GM21619 (cell line): ENCODE measurements at regions not wholly inside any gene's neighbourhood (a gene's known extent, or its start where the extent isn't known, plus 50 kb on each side); places are given as distances from the start of the nearest gene placed in this dataset.

Source experiments
- ATAC-seq: cut with Tn5 transposase; IDR thresholded peaks from one replicate; pipeline ENCODE4 v1.9.1; 2021; ENCODE audit not compliant: unreplicated experiment

DNA sequence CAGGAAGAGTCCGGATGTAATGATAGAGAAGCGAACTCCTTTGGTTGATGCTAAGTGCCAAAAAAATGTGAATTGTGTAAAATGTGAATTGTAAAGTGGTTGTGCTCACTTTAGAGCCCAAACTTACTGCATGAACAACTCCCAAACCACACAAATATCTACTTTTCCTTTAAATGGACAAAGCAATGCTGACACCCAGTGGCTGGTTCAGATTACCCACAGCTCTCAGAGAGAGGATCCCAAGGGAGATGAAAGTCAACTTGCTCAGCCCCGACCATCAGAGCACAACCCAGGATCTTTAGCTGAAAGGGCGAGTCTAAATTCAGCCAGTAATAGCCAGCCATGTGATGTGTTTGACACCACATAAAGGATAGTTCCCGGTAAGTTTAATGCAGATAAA lies 133.7 kb downstream of the NMUR2 start:
- no peak for ATAC-seq

DNA sequence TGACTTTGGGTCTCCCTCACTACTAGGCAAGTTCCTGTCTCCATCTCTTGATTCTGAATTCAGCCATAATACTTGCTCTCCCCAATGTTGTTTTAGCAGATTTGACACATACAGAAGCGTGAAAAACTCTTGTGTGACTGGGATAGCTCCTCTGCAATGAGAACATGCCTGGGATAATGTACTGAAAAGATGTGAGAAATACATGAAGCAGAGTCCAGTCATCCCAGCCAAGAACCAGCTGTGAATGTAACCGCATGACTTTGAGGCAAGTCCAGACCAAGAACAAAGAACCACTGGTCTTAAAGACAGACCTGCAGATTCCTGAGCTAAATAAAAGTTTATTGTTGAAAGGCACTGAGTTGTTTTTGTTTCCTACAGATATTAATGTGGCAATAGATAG lies 135.0 kb downstream of the NMUR2 start:
- ATAC-seq: no peak

DNA sequence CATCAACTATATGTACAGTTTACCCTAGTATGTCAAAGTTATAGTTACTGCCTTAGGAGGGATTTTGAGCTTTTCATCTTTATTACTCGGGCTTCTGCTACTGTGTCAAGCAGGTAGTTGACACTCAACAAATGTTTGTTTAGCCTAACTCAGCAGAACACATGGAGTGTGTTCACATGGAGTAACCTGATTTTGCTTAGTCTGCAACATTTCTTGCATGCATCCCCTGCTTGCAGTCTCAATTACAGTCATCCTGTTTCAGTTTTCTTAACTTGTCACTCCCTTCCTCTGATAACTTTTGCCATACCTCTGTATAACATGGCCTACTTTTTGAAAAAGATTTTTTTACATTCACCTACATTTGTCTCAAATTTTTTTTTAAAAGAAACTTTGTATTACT lies 135.5 kb downstream of the NMUR2 start:
- no peak for ATAC-seq

DNA sequence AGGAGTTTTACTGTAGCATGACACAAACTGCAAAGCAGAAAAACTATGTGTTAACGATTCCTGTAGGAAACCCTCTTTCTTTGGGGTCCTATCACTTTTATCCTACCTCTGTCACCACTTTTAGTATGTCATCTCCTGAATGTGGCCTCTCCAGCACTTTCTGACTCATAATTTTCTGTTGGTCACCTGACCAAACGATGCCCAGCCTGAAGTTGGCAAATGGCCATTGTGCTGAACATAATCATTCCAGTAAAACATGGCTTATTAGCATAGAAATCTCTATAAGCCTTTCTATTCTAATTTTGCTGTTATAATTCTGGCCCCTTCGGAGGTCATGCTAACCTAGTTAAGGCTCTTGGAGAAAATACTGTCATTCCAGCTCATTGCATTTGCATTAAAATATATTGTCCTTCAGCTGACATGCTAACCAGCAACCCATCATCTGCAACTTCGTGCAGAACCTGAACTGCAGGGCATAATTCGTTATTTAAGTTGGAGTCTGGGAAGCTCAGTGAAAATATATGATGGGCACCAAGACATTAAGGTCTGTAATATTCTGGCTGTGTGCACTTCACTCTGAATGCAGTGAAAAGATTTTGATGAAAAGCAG lies 140.3 kb downstream of the NMUR2 start:
- no peak for ATAC-seq

DNA sequence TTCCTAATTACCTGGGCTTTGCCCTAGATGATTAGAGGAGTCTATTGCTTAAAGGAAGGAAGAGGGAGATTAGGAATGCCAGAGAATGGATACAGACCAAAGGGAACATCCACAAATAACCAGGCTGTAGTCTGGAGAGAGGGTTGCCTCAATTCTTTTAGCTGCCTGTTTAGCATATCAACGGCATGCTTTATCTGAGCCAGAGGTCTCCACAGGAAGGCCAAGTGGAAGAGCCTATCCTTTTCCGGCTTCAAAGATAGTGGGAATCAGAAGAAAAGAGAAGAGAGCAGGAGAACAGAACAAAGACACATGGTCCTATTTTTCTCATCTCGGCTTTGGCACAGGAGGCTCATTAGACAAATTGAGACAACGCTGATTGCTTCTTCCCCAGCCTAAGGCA lies 142.4 kb downstream of the NMUR2 start:
- no peak for ATAC-seq

DNA sequence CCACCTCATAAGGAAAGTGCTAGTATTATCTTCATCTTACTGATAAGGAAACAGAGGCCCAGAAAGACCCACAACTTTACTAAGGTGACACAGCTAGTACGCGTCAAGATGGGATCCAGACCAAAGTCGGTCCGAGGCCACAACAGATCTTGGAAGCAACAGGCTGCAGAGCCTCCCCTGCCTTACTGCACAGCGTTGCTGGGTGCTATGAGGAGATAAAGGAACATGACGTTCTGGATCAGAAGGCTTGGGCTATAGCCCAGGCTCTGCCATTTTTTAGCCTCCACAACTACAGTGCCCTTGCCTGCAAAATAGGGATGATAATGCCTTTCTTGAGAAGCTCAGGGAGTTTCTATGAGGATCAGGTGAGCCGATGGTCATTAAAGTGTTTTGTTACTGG lies 144.1 kb downstream of the NMUR2 start:
- ATAC-seq: no peak

DNA sequence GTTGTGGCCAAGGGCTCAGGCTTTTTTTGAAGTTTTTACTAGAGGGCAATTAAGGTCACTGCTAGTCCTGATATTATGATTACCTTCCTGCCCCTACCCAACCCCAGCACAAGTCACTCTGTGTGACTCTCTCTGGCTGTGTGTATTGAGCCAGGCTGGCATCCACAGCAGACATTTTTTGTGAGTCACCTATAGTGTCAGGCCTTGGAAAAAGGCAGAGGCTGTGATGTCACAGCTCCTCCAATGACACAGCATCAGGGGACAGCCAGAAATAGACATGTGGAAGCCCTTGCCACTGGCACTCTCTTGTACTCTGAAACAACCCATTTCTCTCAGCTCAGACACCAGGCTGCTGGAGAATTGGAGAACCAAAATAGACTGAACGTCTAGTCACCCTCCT lies 145.4 kb downstream of the NMUR2 start:
- no peak for ATAC-seq

DNA sequence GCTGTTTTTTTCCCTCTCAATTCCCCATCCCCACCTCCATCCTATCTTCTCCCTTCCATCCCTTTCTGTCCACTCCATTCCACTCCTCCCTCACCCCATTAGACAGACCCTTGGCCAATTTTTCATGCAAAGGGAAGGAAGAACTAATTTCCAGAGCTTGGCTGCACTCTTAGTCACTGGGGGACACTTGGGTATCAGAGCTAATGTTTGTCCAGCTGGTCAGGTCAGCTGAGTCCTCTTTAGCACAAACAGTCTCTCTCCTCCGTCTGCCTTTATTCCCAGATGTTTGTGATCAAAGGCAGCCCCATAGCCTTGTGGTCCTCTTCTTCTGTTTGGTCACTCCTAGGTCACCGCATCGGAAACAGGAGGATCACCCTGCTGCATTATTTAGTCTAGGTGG lies 148.5 kb downstream of the NMUR2 start:
- no peak for ATAC-seq

DNA sequence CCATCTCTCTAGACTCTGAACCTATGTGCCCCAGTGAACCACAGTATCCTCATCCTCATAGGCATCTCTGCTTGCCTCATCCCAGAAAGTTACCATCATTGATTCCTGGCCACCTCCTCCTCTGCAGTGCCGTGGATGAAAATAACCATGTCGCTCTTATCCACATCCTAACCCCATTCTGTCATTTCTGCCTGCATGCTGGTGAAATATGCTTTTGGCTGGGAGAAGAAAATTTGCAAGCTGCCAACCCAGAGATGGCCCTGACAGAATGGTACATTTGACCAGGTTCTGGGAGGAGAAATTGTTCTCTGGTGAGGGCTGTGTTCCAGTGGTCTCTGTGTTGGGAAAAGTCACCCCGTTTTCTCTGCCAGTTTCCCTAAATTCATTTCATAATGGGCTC lies 149.7 kb downstream of the NMUR2 start:
- ATAC-seq: no peak

DNA sequence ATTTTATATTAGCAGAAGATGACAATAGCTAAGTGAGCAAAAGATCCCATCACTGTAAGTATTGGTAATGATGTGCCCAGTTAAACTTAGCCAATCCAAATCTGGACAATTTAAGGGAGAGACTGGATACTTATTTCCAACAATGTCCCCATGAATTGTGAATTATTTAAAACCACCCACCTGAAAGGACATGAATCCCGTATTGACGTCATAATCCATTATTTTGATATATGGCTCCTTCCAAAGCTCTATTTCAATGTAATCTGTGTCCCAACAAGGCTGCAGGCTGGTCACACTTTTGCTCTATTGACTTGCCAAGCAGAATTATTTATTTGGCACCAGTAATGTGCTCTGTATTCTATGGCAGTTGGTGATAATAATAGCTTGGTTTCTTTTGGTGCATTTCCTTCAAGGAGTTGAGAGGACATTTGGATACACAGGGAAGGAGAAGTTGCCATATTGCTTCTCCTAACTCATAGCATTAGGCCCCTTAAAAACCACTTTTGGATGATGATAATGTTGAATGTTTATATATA lies 157.2 kb downstream of the NMUR2 start:
- ATAC-seq: no peak

DNA sequence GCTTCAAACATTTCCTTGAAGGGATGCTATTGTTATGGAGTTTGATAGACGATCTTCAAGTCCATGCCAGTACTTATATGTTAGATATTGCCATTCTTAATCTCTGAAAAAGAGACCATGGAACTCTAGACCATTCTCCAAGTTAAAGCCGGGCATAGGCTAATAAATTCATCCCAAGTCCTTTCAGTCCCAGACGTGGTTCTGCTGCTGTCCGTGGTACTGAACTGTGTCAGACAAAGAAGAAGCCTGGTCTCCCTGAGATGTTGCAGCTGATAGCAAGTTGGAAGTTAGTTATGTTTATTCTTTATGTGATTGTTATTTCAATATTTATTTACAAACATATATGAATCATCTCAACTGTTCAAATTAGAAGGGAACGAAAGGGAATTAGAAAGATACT lies 158.7 kb downstream of the NMUR2 start:
- ATAC-seq: no peak

DNA sequence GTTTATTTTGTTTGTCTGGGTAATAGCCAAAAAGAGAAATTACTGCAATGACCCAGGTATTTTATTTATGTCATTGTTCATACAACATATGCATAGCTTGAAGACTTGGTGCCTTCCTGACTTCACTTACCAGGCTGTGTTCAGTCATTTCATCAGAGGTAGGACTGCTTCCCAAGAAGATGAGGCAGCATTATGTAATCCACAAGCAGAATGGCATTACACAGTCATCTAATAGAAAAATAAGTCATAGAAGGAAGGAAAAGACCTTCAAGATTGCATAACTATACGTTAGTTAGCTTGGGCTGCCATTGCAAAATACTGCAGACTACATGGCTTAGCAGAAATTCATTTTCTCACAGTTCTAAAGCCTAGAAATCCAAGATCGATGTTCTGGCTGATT lies 167.5 kb downstream of the NMUR2 start:
- no peak for ATAC-seq

DNA sequence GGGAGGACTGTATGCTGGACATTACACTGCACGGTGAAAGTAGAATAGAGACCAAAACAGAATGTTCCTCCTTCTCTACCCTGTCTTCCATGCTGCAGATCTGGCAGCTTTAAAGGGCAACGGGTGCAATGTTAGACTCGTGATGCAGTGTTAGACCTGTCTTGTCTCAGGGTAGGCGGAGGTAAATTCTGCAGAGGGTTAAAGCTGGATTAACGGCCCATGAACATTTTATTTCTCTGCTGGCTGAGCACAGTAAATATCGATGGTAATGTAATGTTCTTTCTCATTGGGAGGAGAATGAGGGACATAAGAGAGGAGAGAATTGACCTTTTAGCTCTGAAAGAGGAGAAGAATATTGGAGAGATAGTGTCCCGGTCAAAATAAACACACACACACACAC lies 178.9 kb downstream of the NMUR2 start:
- ATAC-seq: no peak

DNA sequence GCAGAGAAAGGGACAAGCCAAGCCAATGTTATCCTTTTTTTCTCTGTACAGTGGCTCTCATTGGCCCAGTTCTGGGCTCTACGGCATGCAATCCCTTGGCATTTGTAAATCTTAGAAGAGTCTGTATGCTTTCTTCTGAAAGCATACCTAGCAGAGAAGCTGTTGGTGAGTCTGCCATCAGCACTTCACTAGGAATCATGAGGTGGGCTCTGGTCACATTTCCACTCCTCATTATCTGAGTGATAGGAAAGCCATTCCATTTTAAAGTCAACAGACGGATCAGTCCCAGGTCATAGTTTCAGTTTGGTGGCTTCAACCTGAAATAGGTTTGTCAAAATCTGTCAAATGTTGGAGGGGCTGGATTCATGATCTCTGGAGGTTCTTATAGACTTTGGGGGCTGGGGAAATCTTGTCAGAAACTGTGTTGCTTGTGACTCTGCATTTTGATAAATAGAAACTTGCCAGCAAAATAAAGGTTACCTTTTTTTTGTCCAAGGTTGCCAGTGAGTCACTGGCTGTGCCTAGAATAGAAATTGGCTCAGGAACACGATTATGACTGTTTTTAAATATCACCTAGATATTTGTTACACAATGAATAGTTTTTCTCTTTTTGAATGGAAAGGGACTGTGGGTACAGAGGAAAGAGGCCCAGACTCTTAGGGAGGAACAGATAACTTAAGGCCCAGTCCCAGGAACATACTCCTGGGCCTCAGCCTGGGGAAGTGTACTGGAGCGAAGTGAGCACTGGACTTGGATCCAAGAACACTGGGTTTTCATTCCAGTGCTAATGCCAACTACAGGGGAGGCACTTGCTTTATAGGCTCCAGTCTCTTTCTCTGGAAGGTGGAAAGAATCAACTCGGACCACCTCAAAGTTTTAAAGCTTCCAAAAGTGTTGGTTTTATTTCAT lies 183.1 kb downstream of the NMUR2 start:
- no peak for ATAC-seq

DNA sequence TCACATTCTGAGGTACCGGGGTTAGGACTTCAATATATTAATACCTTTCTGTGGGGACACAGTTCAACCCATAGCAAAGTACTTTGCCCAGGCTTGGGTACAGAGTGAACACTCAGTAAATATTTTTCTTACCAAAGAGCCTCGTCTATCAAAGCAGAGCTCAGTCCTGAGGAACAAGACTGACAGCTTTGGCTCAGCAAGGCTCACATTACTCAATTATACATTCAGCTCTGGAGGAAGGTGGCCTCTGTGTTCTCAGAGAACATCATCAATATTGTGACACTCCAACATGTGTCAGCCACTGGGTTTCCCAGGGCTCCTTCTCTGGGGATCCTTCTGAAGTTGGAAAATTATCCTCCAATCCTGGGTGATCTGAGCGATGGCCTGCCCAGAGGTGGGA lies 186.4 kb downstream of the NMUR2 start:
- ATAC-seq: no peak

DNA sequence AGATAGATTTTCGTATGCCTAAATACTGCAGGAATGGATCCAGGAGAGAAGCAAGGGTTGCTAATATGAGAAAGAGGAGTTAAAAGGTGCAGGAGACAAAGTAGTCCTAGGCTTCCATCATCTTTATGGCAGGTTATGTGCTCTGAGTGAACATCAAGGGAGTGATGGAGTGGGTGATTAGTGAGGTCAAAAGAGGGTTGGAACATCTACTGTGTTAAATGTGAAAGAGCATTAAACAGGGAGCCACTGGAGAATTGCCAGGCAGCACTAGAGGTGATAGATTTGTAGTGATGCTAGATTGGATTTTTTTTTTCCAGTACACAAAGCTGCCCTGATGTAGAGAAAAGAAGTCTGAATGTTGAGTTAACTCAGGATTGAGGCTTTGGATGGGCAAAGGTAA lies 199.3 kb downstream of the NMUR2 start:
- no peak for ATAC-seq

DNA sequence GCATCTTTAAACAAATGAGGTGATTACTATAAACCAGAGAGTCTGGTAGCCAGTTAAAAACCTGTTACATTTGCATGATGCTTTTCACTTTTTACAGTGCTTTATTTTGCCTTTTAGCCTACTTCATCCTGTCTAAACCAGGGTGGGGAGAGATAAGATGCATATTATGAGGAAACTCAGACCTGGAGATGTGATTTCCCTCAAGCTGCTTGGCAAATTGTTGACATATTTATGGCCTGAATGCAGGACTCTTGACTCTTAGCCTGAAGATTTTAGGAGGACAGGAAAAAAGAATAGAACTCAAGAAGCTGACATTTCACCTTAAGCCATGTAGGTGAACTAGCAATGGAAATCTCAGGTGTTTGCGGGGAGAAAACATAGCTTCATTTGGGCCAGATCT lies 202.8 kb downstream of the NMUR2 start:
- no peak for ATAC-seq

DNA sequence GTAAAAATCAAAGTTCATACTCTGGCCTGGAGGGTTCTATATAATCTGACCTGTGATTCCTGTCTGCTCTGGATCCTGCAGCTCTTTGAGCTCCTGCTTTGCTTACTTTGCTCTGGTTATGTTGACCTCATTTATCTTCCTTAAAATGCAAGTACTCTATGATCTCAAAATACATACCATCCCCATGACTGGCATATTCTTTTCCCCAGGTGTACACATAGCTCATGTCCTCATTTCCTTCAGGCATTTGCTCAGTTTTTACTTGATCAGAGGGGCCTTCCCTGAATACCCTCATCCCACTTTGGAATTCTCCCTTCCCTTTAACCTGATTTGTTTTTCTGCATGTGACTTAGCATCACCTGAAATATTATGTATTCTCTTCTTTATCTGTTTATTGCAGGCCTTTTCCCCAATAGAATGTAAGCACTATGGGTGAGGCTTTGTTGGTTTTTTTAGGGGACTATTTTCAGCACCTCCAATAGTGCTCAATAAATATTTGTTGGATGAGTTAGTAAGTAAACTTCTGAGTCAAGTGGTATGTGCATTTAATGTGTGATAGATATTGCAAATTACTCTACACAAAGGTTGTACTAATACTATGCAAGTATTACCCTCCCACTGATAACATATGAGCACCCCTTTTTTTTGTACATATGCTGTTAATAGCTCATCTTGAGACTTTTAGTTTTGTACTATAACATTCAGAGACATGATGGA lies 211.5 kb downstream of the NMUR2 start:
- no peak for ATAC-seq

DNA sequence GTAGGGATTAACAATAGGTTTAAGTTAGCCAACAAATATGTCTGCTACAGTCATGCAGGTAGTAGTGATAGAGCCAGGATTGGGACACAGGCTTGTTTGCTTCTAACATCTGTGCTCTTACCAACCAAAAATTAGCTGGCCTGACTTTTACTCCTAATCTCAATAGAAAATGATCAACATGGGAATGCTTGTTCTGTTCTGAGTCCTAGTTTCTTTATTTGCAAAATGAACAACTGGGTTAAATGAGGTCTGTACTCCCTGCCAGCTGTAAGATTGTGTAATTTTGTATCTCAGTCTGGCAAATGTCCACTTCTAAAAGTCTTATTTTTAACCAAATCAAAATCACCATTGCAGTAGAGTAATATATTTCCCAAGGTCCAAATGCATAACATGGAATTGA lies 216.8 kb downstream of the NMUR2 start:
- no peak for ATAC-seq

DNA sequence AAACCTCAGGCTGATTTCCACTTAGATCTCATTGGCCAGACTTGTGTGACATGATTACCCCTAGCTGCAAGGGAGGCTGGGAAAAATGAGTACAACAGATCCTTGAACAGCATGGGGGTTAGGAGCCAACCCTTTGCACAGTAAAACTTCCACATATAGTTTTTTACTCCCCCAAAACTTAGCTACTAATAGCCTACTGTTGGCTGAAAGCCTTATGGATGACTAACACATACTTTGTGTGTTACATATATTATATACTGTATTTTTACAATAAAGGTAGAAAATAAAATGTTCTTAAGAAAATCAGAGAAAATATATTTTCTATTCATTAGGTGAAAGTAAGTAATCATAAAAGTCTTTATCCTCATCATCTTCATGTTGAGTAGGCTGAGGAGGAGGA lies 217.4 kb downstream of the NMUR2 start:
- ATAC-seq: no peak

DNA sequence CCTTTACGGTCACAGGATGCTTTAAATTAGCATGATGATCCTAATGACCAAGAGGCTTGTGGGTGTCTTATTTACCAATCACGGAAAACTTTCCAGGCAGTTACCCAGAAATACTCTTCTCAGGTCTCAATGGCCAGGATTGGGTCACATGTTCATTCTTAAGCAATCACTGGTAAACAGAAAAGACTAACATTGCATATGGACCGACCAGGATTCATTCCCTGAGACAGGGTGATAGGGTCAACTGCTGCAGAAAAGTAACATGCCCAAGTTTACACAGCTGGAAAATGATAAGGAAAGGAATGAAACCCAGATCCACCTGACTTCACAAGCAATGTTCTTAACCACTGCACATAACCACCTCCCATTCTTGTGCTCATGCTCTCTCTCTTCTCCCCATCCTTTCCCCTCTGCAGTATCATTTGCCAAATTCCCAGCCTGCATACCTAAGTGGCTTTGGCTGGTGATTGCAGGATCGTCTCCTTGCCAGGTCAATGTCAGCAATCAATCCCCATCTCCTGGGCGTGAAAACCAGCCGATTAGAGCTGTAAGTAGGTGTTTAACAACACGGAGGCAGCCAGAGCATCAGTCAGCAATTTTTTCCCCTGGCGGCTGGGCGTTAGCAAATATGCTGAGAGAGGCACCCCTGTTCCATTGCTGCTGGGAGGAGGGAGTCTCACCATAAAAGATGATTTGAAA lies 219.4 kb downstream of the NMUR2 start:
- no peak for ATAC-seq
